Medulla oblongata (tissue), 1 donor: ENCODE measurements at regions not wholly inside any gene's neighbourhood (a gene's known extent, or its start where the extent isn't known, plus 50 kb on each side); places are given as distances from the start of the nearest gene placed in this dataset.
A peak's percentile ranks its signal among the peaks of the same experiment; 100 is the strongest.

Experiments used
- DNase-seq: peaks from one replicate; pipeline ENCODE4 v3.0.0-alpha.2; 2015; ENCODE audit errors: extremely low spot score

- no peak for DNase-seq
Observed at GRCh38 chr13:105450784-105451183, 1084.7 kb downstream of the EFNB2 start.

GRCh38 chr13:105448811-105449210, 1086.7 kb downstream of the EFNB2 start:
- DNase-seq: no peak

GRCh38 chr13:105446197-105446596, 1089.3 kb downstream of the EFNB2 start:
- DNase-seq: no peak

GRCh38 chr13:105445796-105446195, 1089.7 kb downstream of the EFNB2 start:
- DNase-seq: no peak

- no peak for DNase-seq
Observed at GRCh38 chr13:105442949-105443699, 1092.3 kb downstream of the EFNB2 start.

GRCh38 chr13:105442040-105442439, 1093.4 kb downstream of the EFNB2 start:
- no peak for DNase-seq

GRCh38 chr13:105441051-105441750, 1094.3 kb downstream of the EFNB2 start:
- no peak for DNase-seq

GRCh38 chr13:105436943-105437342, 1098.5 kb downstream of the EFNB2 start:
- no peak for DNase-seq

GRCh38 chr13:105432438-105432837, 1103.0 kb downstream of the EFNB2 start:
- no peak for DNase-seq

- no peak for DNase-seq
Observed at GRCh38 chr13:105428811-105429210, 1106.7 kb downstream of the EFNB2 start.

- DNase-seq: no peak
Observed at GRCh38 chr13:105426441-105426840, 1109.0 kb downstream of the EFNB2 start.

- DNase-seq: no peak
Observed at GRCh38 chr13:105414639-105415038, 1120.8 kb downstream of the EFNB2 start.

GRCh38 chr13:105412171-105412570, 1123.3 kb downstream of the EFNB2 start:
- no peak for DNase-seq

- DNase-seq: peak; percentile 77
Observed at GRCh38 chr13:105410602-105411001, 1124.9 kb downstream of the EFNB2 start.

- DNase-seq: no peak
Observed at GRCh38 chr13:105406551-105406950, 1128.9 kb downstream of the EFNB2 start.

GRCh38 chr13:105403086-105403485, 1132.4 kb downstream of the EFNB2 start:
- DNase-seq: no peak

GRCh38 chr13:105395041-105395440, 1140.4 kb downstream of the EFNB2 start:
- no peak for DNase-seq

- no peak for DNase-seq
Observed at GRCh38 chr13:105389373-105389772, 1146.1 kb downstream of the EFNB2 start.

GRCh38 chr13:105377452-105377851, 1158.0 kb downstream of the EFNB2 start:
- no peak for DNase-seq

GRCh38 chr13:105370011-105370650, 1165.3 kb downstream of the EFNB2 start:
- no peak for DNase-seq

- DNase-seq: no peak
Observed at GRCh38 chr13:105368781-105369180, 1166.7 kb downstream of the EFNB2 start.

GRCh38 chr13:105365831-105366230, 1169.6 kb downstream of the EFNB2 start:
- no peak for DNase-seq

- DNase-seq: no peak
Observed at GRCh38 chr13:105365021-105365550, 1170.4 kb downstream of the EFNB2 start.
